PC-3 (cell line): ENCODE measurements at regions not wholly inside any gene's neighbourhood (a gene's known extent, or its start where the extent isn't known, plus 50 kb on each side); places are given as distances from the start of the nearest gene placed in this dataset.

ENCODE experiments used
- CTCF ChIP-seq: fragments of 300-600 bp; sonication (generic); conservative IDR thresholded peaks from 2 replicates; pipeline ENCODE4 v1.5.1; 2017; ENCODE audit warnings: antibody characterized with exemption, low read depth, mild to moderate bottlenecking, low read length
- EZH2 ChIP-seq: fragments of 300-600 bp; sonication (generic); IDR thresholded peaks from one replicate; pipeline ENCODE4 v1.6.1; 2017; ENCODE audit warnings: antibody characterized with exemption, mild to moderate bottlenecking, low read length; ENCODE audit not compliant: unreplicated experiment
- EZH2phosphoT487 ChIP-seq: fragments of 300-600 bp; sonication (generic); IDR thresholded peaks from 2 replicates; pipeline ENCODE4 v1.6.1; 2018; ENCODE audit warnings: mild to moderate bottlenecking, antibody characterized with exemption, low read length, borderline replicate concordance

DNA sequence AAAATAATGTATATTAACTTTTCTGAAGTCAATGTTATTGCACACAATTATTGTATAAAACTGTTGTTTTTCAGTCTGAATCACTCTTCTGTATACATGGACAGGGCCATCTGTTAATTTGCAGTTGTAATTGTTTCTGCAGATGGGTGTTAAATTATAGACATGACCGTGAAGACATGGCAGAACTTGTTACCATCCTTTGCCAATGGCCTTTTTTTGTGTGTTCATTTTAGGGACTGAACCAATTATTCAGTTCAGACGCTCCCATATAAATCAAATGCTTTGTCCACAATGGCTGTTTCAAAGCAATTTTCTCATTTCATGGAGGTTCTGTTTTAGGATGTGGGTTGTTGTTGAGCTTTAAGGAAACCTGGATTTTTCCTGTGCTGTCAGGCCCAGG is 533.7 kb downstream of the DOK5 start:
- TF ChIP-seq CTCF (no peak), EZH2 (no peak), EZH2phosphoT487 (no peak)
